Neural progenitor cell (in vitro differentiated cells): ENCODE measurements at regions not wholly inside any gene's neighbourhood (a gene's known extent, or its start where the extent isn't known, plus 50 kb on each side); places are given as distances from the start of the nearest gene placed in this dataset.
"Not testable (repeated sequence)": the region's sequence is repeated elsewhere in the genome, so short reads cannot be mapped to it uniquely, and the experiment has no call there.

Source experiments
- DNase-seq: peaks from one replicate; pipeline ENCODE4 v3.0.0-alpha.2; 2016; ENCODE audit warnings: low spot score
- H2AFZ ChIP-seq: fragments of 200-600 bp; sonication (generic); replicated peaks from 2 replicates; pipeline ENCODE4 v1.6.1; 2016; ENCODE audit warnings: antibody characterized with exemption
- H3F3A ChIP-seq: fragments of 200-600 bp; sonication (generic); 2 replicates; pipeline ENCODE4 v1.6.1; 2016; ENCODE audit warnings: antibody characterized with exemption, low read depth
- H3K27ac ChIP-seq: fragments of 200-600 bp; sonication (generic); 2 replicates; pipeline ENCODE4 v1.5.1; 2016; ENCODE audit warnings: mild to moderate bottlenecking
- H3K27me3 ChIP-seq: fragments of 200-600 bp; sonication (generic); 2 replicates; pipeline ENCODE4 v1.6.1; 2016; ENCODE audit warnings: mild to moderate bottlenecking, moderate library complexity
- H3K36me3 ChIP-seq: fragments of 200-600 bp; sonication (generic); 2 replicates; pipeline ENCODE4 v1.5.1; 2016
- H3K4me1 ChIP-seq: fragments of 200-600 bp; sonication (generic); 2 replicates; pipeline ENCODE4 v1.6.1; 2016; ENCODE audit warnings: mixed run types
- H3K4me2 ChIP-seq: fragments of 200-600 bp; sonication (generic); 2 replicates; pipeline ENCODE4 v1.6.1; 2016
- H3K4me3 ChIP-seq: fragments of 200-600 bp; sonication (generic); 2 replicates; pipeline ENCODE4 v1.5.1; 2016
- H3K79me2 ChIP-seq: fragments of 200-600 bp; sonication (generic); 2 replicates; pipeline ENCODE4 v1.6.1; 2016; ENCODE audit warnings: low read depth
- H3K9ac ChIP-seq: fragments of 200-600 bp; sonication (generic); 2 replicates; pipeline ENCODE4 v1.6.1; 2016
- H3K9me3 ChIP-seq: fragments of 200-600 bp; sonication (generic); 2 replicates; pipeline ENCODE4 v1.5.1; 2016; ENCODE audit warnings: low read depth
- H4K20me1 ChIP-seq: fragments of 200-600 bp; sonication (generic); 2 replicates; pipeline ENCODE4 v1.6.1; 2016; ENCODE audit warnings: low read depth
- H3K27ac Mint-ChIP-seq: 3 replicates; pipeline ENCODE4 v1.8.0; 2021; ENCODE audit warnings: mixed read lengths
- H3K27me3 Mint-ChIP-seq: 2 replicates; pipeline ENCODE4 v1.8.0; 2022; ENCODE audit warnings: low read depth, mild to moderate bottlenecking, inconsistent platforms, moderate library complexity, mixed read lengths; ENCODE audit not compliant: insufficient read depth
- H3K36me3 Mint-ChIP-seq: 3 replicates; pipeline ENCODE4 v1.8.0; 2021; ENCODE audit warnings: mixed read lengths
- H3K4me1 Mint-ChIP-seq: 3 replicates; pipeline ENCODE4 v1.8.0; 2021; ENCODE audit warnings: mixed read lengths
- H3K4me3 Mint-ChIP-seq: 3 replicates; pipeline ENCODE4 v1.8.0; 2021; ENCODE audit warnings: mild to moderate bottlenecking, moderate library complexity, mixed read lengths
- H3K9me3 Mint-ChIP-seq: 3 replicates; pipeline ENCODE4 v1.8.0; 2020; ENCODE audit warnings: mixed read lengths
- CTCF ChIP-seq: fragments of 200-600 bp; sonication (generic); IDR thresholded peaks from 2 replicates; pipeline ENCODE4 v1.5.1; 2017; ENCODE audit warnings: antibody characterized with exemption, mild to moderate bottlenecking
- EZH2 ChIP-seq: fragments of 200-600 bp; sonication (generic); IDR thresholded peaks from 2 replicates; pipeline ENCODE4 v1.6.1; 2017; ENCODE audit warnings: antibody characterized with exemption, mild to moderate bottlenecking, moderate library complexity
- EZH2phosphoT487 ChIP-seq: fragments of 200-600 bp; sonication (generic); IDR thresholded peaks from 2 replicates; pipeline ENCODE4 v1.6.1; 2017; ENCODE audit warnings: antibody characterized with exemption

GRCh38 chr18:73118121-73118816, 250.5 kb upstream of the NETO1 start:
- Mint-ChIP-seq H3K27ac (no peak overlapping the region), H3K9me3 (no peaks in the 10 kb centered on the region), H3K27me3 (no peaks in the 10 kb centered on the region), H3K4me3 (no peak overlapping the region), H3K36me3 (no peaks in the 10 kb centered on the region), H3K4me1 (no peaks in the 10 kb centered on the region)
- no peaks in the 10 kb centered on the region for H3K9me3 ChIP-seq
- no peaks in the 10 kb centered on the region for H3K27me3 ChIP-seq
- H3K79me2 ChIP-seq, result no peaks in the 10 kb centered on the region
- H3K9ac ChIP-seq, result no peak overlapping the region
- DNase-seq, result no peak
- no peaks in the 10 kb centered on the region for H4K20me1 ChIP-seq
- no peaks in the 10 kb centered on the region for H3F3A ChIP-seq
- H3K4me3 ChIP-seq, result no peak overlapping the region
- TF ChIP-seq EZH2 (no peak), CTCF (no peak), EZH2phosphoT487 (no peak)
- no peaks in the 10 kb centered on the region for H3K36me3 ChIP-seq
- H3K4me1 ChIP-seq, result no peaks in the 10 kb centered on the region
- no peak overlapping the region for H3K27ac ChIP-seq
- no peak overlapping the region for H2AFZ ChIP-seq
- no peak overlapping the region for H3K4me2 ChIP-seq

- no peaks in the 10 kb centered on the region for H3K9me3 Mint-ChIP-seq
- no peak overlapping the region for H3K4me3 ChIP-seq
- H2AFZ ChIP-seq, result no peak overlapping the region
- no peaks in the 10 kb centered on the region for H3K27me3 ChIP-seq
- no peaks in the 10 kb centered on the region for H3K27me3 Mint-ChIP-seq
- H3K27ac ChIP-seq, result no peak overlapping the region
- no peaks in the 10 kb centered on the region for H3K79me2 ChIP-seq
- no peaks in the 10 kb centered on the region for H3F3A ChIP-seq
- H3K4me3 Mint-ChIP-seq, result no peak overlapping the region
- H3K9ac ChIP-seq, result no peak overlapping the region
- no peaks in the 10 kb centered on the region for H3K36me3 Mint-ChIP-seq
- no peaks in the 10 kb centered on the region for H3K4me1 ChIP-seq
- H3K36me3 ChIP-seq, result no peaks in the 10 kb centered on the region
- TF ChIP-seq CTCF (no peak), EZH2phosphoT487 (no peak), EZH2 (no peak)
- H4K20me1 ChIP-seq, result no peaks in the 10 kb centered on the region
- H3K4me2 ChIP-seq, result no peak overlapping the region
- H3K27ac Mint-ChIP-seq, result no peak overlapping the region
- no peak for DNase-seq
- no peaks in the 10 kb centered on the region for H3K9me3 ChIP-seq
- no peaks in the 10 kb centered on the region for H3K4me1 Mint-ChIP-seq
These were observed 242.5 kb upstream of the NETO1 start for GRCh38 chr18:73110307-73110706.

GRCh38 chr18:73101977-73102376, 234.2 kb upstream of the NETO1 start:
- Mint-ChIP-seq H3K4me1 (no peaks in the 10 kb centered on the region), H3K27me3 (no peaks in the 10 kb centered on the region), H3K4me3 (no peak overlapping the region), H3K27ac (no peak overlapping the region), H3K36me3 (no peaks in the 10 kb centered on the region), H3K9me3 (no peaks in the 10 kb centered on the region)
- Histone ChIP-seq H4K20me1 (no peaks in the 10 kb centered on the region), H3F3A (no peaks in the 10 kb centered on the region), H3K79me2 (no peaks in the 10 kb centered on the region), H3K4me1 (no peaks in the 10 kb centered on the region), H3K27me3 (no peaks in the 10 kb centered on the region), H3K4me3 (no peak overlapping the region), H2AFZ (no peak overlapping the region), H3K27ac (no peak overlapping the region), H3K4me2 (no peak overlapping the region), H3K9ac (no peak overlapping the region), H3K36me3 (no peaks in the 10 kb centered on the region), H3K9me3 (no peaks in the 10 kb centered on the region)
- no peak for TF ChIP-seq CTCF
- TF ChIP-seq EZH2, result no peak
- TF ChIP-seq EZH2phosphoT487, result no peak
- DNase-seq, result no peak

GRCh38 chr18:73101491-73101890, 233.7 kb upstream of the NETO1 start:
- DNase-seq, H3K79me2 ChIP-seq, H3K27me3 ChIP-seq, H3K4me1 Mint-ChIP-seq, H3K9me3 Mint-ChIP-seq, H3K27ac Mint-ChIP-seq, H3K9ac ChIP-seq, H3K4me3 Mint-ChIP-seq, H3K27ac ChIP-seq, H3K4me1 ChIP-seq, H3K27me3 Mint-ChIP-seq, H4K20me1 ChIP-seq, H3K9me3 ChIP-seq, H2AFZ ChIP-seq, H3K36me3 Mint-ChIP-seq, H3K4me3 ChIP-seq, H3K4me2 ChIP-seq, H3F3A ChIP-seq, H3K36me3 ChIP-seq: not testable (repeated sequence)
